ENCODE measurements at regions not wholly inside any gene's neighbourhood (a gene's known extent, or its start where the extent isn't known, plus 50 kb on each side); places are given as distances from the start of the nearest gene placed in this dataset.

DNA sequence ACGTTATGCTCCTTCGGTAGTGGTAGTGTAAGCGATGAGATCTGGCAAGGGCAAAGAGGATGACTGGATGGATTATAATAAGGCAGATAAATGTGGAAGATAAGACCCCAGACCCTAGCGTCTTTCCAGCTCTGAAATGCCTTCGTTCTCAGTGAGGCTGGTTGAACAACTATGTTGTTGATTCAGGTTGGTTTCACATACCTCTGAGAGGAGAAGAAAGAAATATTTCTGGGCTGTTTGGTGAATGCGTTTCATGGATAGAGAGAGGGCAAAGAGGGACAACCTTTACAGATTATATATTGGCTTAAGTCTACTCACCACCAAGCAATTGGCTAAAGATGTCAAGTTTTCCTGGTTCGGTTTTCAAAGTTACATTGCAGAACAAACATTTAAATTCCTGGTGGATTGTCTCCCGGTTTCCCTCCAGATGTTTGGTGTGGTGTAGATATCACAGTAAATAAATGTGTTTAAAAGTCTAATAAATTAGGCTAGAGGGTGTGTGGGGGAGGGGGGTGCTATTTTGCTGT, 190.1 kb upstream of the GLI2 start:
- TF ChIP-seq POLR2A (IDR thresholded peaks at IDR 0.05): no peak
- TF ChIP-seq, protein P1, sequence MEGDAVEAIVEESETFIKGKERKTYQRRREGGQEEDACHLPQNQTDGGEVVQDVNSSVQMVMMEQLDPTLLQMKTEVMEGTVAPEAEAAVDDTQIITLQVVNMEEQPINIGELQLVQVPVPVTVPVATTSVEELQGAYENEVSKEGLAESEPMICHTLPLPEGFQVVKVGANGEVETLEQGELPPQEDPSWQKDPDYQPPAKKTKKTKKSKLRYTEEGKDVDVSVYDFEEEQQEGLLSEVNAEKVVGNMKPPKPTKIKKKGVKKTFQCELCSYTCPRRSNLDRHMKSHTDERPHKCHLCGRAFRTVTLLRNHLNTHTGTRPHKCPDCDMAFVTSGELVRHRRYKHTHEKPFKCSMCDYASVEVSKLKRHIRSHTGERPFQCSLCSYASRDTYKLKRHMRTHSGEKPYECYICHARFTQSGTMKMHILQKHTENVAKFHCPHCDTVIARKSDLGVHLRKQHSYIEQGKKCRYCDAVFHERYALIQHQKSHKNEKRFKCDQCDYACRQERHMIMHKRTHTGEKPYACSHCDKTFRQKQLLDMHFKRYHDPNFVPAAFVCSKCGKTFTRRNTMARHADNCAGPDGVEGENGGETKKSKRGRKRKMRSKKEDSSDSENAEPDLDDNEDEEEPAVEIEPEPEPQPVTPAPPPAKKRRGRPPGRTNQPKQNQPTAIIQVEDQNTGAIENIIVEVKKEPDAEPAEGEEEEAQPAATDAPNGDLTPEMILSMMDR (IDR thresholded peaks at IDR 0.05): no peak

Data from heart left ventricle (tissue), 13 donors.